ENCODE measurements at regions not wholly inside any gene's neighbourhood (a gene's known extent, or its start where the extent isn't known, plus 50 kb on each side); places are given as distances from the start of the nearest gene placed in this dataset.

- 88% methylated on average over 6 of the region's 6 CpGs for WGBS
- no peak overlapping the region for H3K27ac ChIP-seq (ENCODE audit: low read depth in 1 of 2, low read length in 2 of 2)
- no peaks in the 10 kb centered on the region for H3K36me3 ChIP-seq (ENCODE audit: control insufficient read depth in 4 of 4, insufficient read depth in 3 of 4, low read depth in 1 of 4, low read length in 3 of 4)
- H3K9ac ChIP-seq (ENCODE audit: low read depth in 1 of 2, low read length in 2 of 2) = no peak overlapping the region
- H3K9me3 ChIP-seq (ENCODE audit: control insufficient read depth in 4 of 4, low read length in 3 of 4) = no peaks in the 10 kb centered on the region
- no peak overlapping the region for H3K4me3 ChIP-seq (ENCODE audit: low read depth in 1 of 3, low read length in 3 of 3)
- TF ChIP-seq ATF3 (IDR thresholded peaks at IDR 0.05) = no peak
- no peak for TF ChIP-seq FOXA2 (IDR thresholded peaks at IDR 0.05)
- TF ChIP-seq HNF4G (IDR thresholded peaks at IDR 0.05) = no peak
- TF ChIP-seq CTCF (IDR thresholded peaks at IDR 0.05; ENCODE audit: low read depth, low read length, missing input control) = no peak
- TF ChIP-seq HNF4A (conservative IDR thresholded peaks at IDR 0.05) = no peak
- no peak for TF ChIP-seq TAF1 (conservative IDR thresholded peaks at IDR 0.05)
- TF ChIP-seq REST (IDR thresholded peaks at IDR 0.05) = no peak
- TF ChIP-seq JUND (IDR thresholded peaks at IDR 0.05) = no peak
- TF ChIP-seq NR2F2 (IDR thresholded peaks at IDR 0.05) = no peak
- TF ChIP-seq MAX (IDR thresholded peaks at IDR 0.05) = no peak
- no peak for TF ChIP-seq RXRA (IDR thresholded peaks at IDR 0.05)
- no peak for TF ChIP-seq ZBTB33 (IDR thresholded peaks at IDR 0.05)
- no peak for TF ChIP-seq SP1 (IDR thresholded peaks at IDR 0.05)
- TF ChIP-seq GABPA (IDR thresholded peaks at IDR 0.05 in 1 of 2, conservative IDR thresholded peaks at IDR 0.05 in 1 of 2) = no peak
- DNase-seq (ENCODE audit: low spot score) = no peak
- H3K4me1 ChIP-seq (ENCODE audit: control insufficient read depth in 4 of 4, insufficient read depth in 4 of 4, low read length in 3 of 4) = peaks cover 0 to 4% (median 2%) of the 10 kb centered on the region in 4 donors
- no peaks in the 10 kb centered on the region for H3K27me3 ChIP-seq (ENCODE audit: control insufficient read depth in 4 of 4, insufficient read depth in 4 of 4, low read length in 3 of 4)
Measured at GRCh38 chr13:29906432-29907011, 56.1 kb upstream of the UBL3 start.

GRCh38 chr13:29905845-29906244 is 55.4 kb upstream of the UBL3 start:
- Histone ChIP-seq H3K9ac (ENCODE audit: low read depth in 1 of 2, low read length in 2 of 2) (peak overlapping the region in 1 of 2 donors; percentile 49), H3K4me3 (ENCODE audit: low read depth in 1 of 3, low read length in 3 of 3) (no peak overlapping the region), H3K27ac (ENCODE audit: low read depth in 1 of 2, low read length in 2 of 2) (peak overlapping the region in 1 of 2 donors; percentile 20), H3K9me3 (ENCODE audit: control insufficient read depth in 4 of 4, low read length in 3 of 4) (no peaks in the 10 kb centered on the region), H3K27me3 (ENCODE audit: control insufficient read depth in 4 of 4, insufficient read depth in 4 of 4, low read length in 3 of 4) (no peaks in the 10 kb centered on the region), H3K36me3 (ENCODE audit: control insufficient read depth in 4 of 4, insufficient read depth in 3 of 4, low read depth in 1 of 4, low read length in 3 of 4) (no peaks in the 10 kb centered on the region), H3K4me1 (ENCODE audit: control insufficient read depth in 4 of 4, insufficient read depth in 4 of 4, low read length in 3 of 4) (peaks cover 0 to 4% (median 2%) of the 10 kb centered on the region in 4 donors)
- DNase-seq (ENCODE audit: low spot score) = no peak
- 46% methylated on average over 3 of the region's 3 CpGs for WGBS
- TF ChIP-seq RAD21 (IDR thresholded peaks at IDR 0.05) (peak; percentile 51 to 61), ZBTB33 (IDR thresholded peaks at IDR 0.05) (peak; percentile 13), CTCF (IDR thresholded peaks at IDR 0.05; ENCODE audit: low read depth, low read length, missing input control) (no peak), RXRA (IDR thresholded peaks at IDR 0.05) (peak; percentile 6 to 59), GABPA (IDR thresholded peaks at IDR 0.05 in 1 of 2, conservative IDR thresholded peaks at IDR 0.05 in 1 of 2) (no peak), HNF4A (conservative IDR thresholded peaks at IDR 0.05) (peak in 1 of 2 donors; percentile 60), TAF1 (conservative IDR thresholded peaks at IDR 0.05) (no peak), YY1 (IDR thresholded peaks at IDR 0.05) (peak; percentile 58), EGR1 (IDR thresholded peaks at IDR 0.05; ENCODE audit: low read depth in 2 of 2) (peak in 1 of 2 donors; percentile 59), HNF4G (IDR thresholded peaks at IDR 0.05) (no peak), FOXA1 (IDR thresholded peaks at IDR 0.05) (peak; percentile 62), NR2F2 (IDR thresholded peaks at IDR 0.05) (no peak), FOXA2 (IDR thresholded peaks at IDR 0.05) (peak; percentile 86), JUND (IDR thresholded peaks at IDR 0.05) (peak in 1 of 2 donors; percentile 56), MAX (IDR thresholded peaks at IDR 0.05) (peak; percentile 43)

Measured in liver (tissue), 8 donors.